Mammary epithelial cell (primary cell): ENCODE measurements at regions not wholly inside any gene's neighbourhood (a gene's known extent, or its start where the extent isn't known, plus 50 kb on each side); places are given as distances from the start of the nearest gene placed in this dataset.

Source experiments
- EZH2 ChIP-seq: IDR thresholded peaks from 2 replicates; pipeline ENCODE4 v1.6.1; 2012; ENCODE audit warnings: low read length, inconsistent platforms, borderline replicate concordance
- TF ChIP-seq, protein P1 (sequence below), 2 donors: IDR thresholded peaks in 1 of 2; conservative IDR thresholded peaks in 1 of 2; 2 replicates each; pipeline ENCODE4 v1.5.1; 2011 to 2012; ENCODE audit warnings: inconsistent platforms in 2 of 2, low read length in 2 of 2, mild to moderate bottlenecking in 2 of 2, control low read depth in 1 of 2, low read depth in 1 of 2; ENCODE audit not compliant: insufficient read depth in 1 of 2; ENCODE audit errors: extremely low read depth in 1 of 2

DNA sequence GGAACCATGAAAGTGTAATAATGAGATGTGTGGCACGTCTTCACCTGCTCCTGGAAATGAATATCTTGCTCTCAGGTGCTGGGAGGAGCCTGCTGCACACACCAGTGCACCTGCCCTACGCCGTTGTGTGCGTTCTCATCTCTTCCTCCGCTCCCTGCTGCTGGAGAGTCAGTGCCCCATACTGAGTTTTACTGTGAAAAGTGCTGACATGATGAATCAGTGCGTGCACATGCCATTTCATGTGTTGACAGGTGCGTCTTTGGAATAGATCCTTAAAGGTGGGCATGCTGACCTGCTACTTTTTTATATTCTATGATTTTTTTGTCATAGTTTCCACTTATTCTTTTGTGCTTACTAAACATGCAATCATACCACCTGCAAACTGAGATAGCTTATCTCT, 1015.8 kb downstream of the BRD1 start:
- TF ChIP-seq, protein P1, sequence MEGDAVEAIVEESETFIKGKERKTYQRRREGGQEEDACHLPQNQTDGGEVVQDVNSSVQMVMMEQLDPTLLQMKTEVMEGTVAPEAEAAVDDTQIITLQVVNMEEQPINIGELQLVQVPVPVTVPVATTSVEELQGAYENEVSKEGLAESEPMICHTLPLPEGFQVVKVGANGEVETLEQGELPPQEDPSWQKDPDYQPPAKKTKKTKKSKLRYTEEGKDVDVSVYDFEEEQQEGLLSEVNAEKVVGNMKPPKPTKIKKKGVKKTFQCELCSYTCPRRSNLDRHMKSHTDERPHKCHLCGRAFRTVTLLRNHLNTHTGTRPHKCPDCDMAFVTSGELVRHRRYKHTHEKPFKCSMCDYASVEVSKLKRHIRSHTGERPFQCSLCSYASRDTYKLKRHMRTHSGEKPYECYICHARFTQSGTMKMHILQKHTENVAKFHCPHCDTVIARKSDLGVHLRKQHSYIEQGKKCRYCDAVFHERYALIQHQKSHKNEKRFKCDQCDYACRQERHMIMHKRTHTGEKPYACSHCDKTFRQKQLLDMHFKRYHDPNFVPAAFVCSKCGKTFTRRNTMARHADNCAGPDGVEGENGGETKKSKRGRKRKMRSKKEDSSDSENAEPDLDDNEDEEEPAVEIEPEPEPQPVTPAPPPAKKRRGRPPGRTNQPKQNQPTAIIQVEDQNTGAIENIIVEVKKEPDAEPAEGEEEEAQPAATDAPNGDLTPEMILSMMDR (conservative IDR thresholded peaks at IDR 0.05 in 1 of 2, IDR thresholded peaks at IDR 0.05 in 1 of 2; ENCODE audit: extremely low read depth in 1 of 2, insufficient read depth in 1 of 2, low read depth in 1 of 2, low read length in 2 of 2): no peak
- no peak for TF ChIP-seq EZH2
